Esophagus muscularis mucosa (tissue), 4 donors: ENCODE measurements at regions not wholly inside any gene's neighbourhood (a gene's known extent, or its start where the extent isn't known, plus 50 kb on each side); places are given as distances from the start of the nearest gene placed in this dataset.

Experiments used
- DNase-seq: peaks from one replicate; pipeline ENCODE4 v3.0.0-alpha.2; 2017; ENCODE audit errors: extremely low spot score
- H3K27ac ChIP-seq, 4 donors: fragments of 200-600 bp; sonication (generic); replicated peaks in 1 of 4; 1 replicate in 3 of 4; 2 replicates in 1 of 4; pipeline ENCODE4 v1.5.1; 2016 to 2019; ENCODE audit warnings: mild to moderate bottlenecking in 1 of 4
- H3K27me3 ChIP-seq, 4 donors: fragments of 200-600 bp; sonication (generic); one replicate each; pipeline versions ENCODE4 v1.5.1 to v1.6.0; 2016 to 2019
- H3K36me3 ChIP-seq, 4 donors: fragments of 200-600 bp; sonication (generic); one replicate each; pipeline ENCODE4 v1.5.1; 2016 to 2019
- H3K4me1 ChIP-seq, 4 donors: fragments of 200-600 bp; sonication (generic); one replicate each; pipeline ENCODE4 v1.5.1; 2016 to 2019
- H3K4me3 ChIP-seq, 4 donors: fragments of 200-600 bp; sonication (generic); 1 replicate in 2 of 4; 2 replicates in 2 of 4; pipeline ENCODE4 v1.5.1; 2016 to 2019; ENCODE audit warnings: mild to moderate bottlenecking in 4 of 4, moderate library complexity in 1 of 4
- H3K9me3 ChIP-seq, 4 donors: fragments of 200-600 bp; sonication (generic); 1 replicate in 3 of 4; 2 replicates in 1 of 4; pipeline ENCODE4 v1.5.1; 2016 to 2019
- CTCF ChIP-seq, 3 experiments: fragments of 200-600 bp in 2 of 3; fragments of 450-650 bp in 1 of 3; sonication (generic) in 2 of 3; IDR thresholded peaks; one replicate each; pipeline ENCODE4 v1.5.1; 2017 to 2019; ENCODE audit warnings: antibody characterized with exemption in 3 of 3, mild to moderate bottlenecking in 2 of 3, moderate library complexity in 1 of 3
- EP300 ChIP-seq: sonication (generic); formaldehyde crosslinking; IDR thresholded peaks from one replicate; pipeline ENCODE4 v1.6.1; 2017; ENCODE audit warnings: antibody characterized with exemption
- POLR2A ChIP-seq: fragments of 450-650 bp; IDR thresholded peaks from one replicate; pipeline ENCODE4 v1.6.1; 2017; ENCODE audit warnings: antibody characterized with exemption, moderate library complexity, mild to moderate bottlenecking, low read depth
- POLR2AphosphoS5 ChIP-seq, 2 donors: sonication (generic); formaldehyde crosslinking; IDR thresholded peaks; one replicate each; pipeline ENCODE4 v1.6.1; 2017; ENCODE audit warnings: antibody characterized with exemption in 2 of 2
- WGBS: methylation state at CpG from one replicate; pipeline ENCODE4 v1.1.5; 2018; 5-methylcytosine and 5-hydroxymethylcytosine counted together
- intact Hi-C: fragments of 100-400 bp; cut with DNase I; formaldehyde crosslinking; loops from one replicate; pipeline ENCODE4 v1.15.1; 2023

GRCh38 chr21:35343046-35343819 is 294.1 kb upstream of the RUNX1 start:
- Histone ChIP-seq H3K27ac (no peak overlapping the region), H3K4me1 (no peaks in the 10 kb centered on the region), H3K27me3 (peaks cover 0 to 13% (median 0%) of the 10 kb centered on the region in 4 donors), H3K4me3 (no peak overlapping the region), H3K9me3 (no peaks in the 10 kb centered on the region), H3K36me3 (no peaks in the 10 kb centered on the region)
- intact Hi-C loops = no loop called here
- WGBS = 81% methylated on average over 6 of the region's 6 CpGs
- no peak for DNase-seq
- TF ChIP-seq POLR2AphosphoS5 (IDR thresholded peaks at IDR 0.05) (no peak), EP300 (no peak), CTCF (IDR thresholded peaks at IDR 0.05) (no peak)

- H3K4me3 ChIP-seq = no peak overlapping the region
- H3K4me1 ChIP-seq = no peaks in the 10 kb centered on the region
- no peak for DNase-seq
- H3K9me3 ChIP-seq = no peaks in the 10 kb centered on the region
- H3K27me3 ChIP-seq = peaks cover 0 to 7% (median 0%) of the 10 kb centered on the region in 4 donors
- no peak overlapping the region for H3K27ac ChIP-seq
- TF ChIP-seq POLR2A (no peak), CTCF (IDR thresholded peaks at IDR 0.05) (no peak), EP300 (no peak), POLR2AphosphoS5 (IDR thresholded peaks at IDR 0.05) (no peak)
- no peaks in the 10 kb centered on the region for H3K36me3 ChIP-seq
- WGBS = 79% methylated on average over 4 of the region's 4 CpGs
- intact Hi-C loops = no loop called here
These were observed 293.3 kb upstream of the RUNX1 start for GRCh38 chr21:35342440-35342839.

DNA sequence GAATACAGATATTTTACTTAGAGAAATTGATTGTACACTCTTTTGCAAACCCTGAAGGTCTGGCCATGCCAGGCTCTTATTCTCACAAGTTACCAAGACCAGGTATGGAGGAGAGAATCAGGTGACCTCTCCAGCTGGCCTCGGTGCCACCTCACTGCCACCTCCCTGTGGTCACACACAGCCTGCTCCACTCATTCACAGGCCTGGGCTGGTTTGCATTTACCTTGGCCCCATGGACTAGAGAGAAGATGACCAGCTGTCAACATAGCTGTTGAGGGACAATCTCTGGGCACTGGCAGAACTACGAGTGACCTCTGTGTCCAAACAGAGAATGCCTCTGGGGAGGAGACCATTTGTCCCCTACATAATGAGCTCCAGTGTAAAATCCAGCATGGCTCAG is 291.2 kb upstream of the RUNX1 start:
- peak; percentile 82 for DNase-seq
- Histone ChIP-seq H3K9me3 (no peaks in the 10 kb centered on the region), H3K36me3 (no peaks in the 10 kb centered on the region), H3K27ac (no peak overlapping the region), H3K4me1 (no peaks in the 10 kb centered on the region), H3K4me3 (no peak overlapping the region), H3K27me3 (peaks cover 0 to 6% (median 0%) of the 10 kb centered on the region in 4 donors)
- intact Hi-C loops = no loop called here
- WGBS = 88% methylated on average over 2 of the region's 2 CpGs
- TF ChIP-seq EP300 (no peak), CTCF (IDR thresholded peaks at IDR 0.05) (no peak), POLR2AphosphoS5 (IDR thresholded peaks at IDR 0.05) (no peak), POLR2A (no peak)

GRCh38 chr21:35338881-35339632 is 290.0 kb upstream of the RUNX1 start:
- TF ChIP-seq POLR2A (no peak), EP300 (no peak), POLR2AphosphoS5 (IDR thresholded peaks at IDR 0.05) (no peak), CTCF (IDR thresholded peaks at IDR 0.05) (no peak)
- 91% methylated on average over 6 of the region's 6 CpGs for WGBS
- Histone ChIP-seq H3K4me1 (no peaks in the 10 kb centered on the region), H3K27me3 (peaks cover 0 to 5% (median 0%) of the 10 kb centered on the region in 4 donors), H3K36me3 (no peaks in the 10 kb centered on the region), H3K4me3 (no peak overlapping the region), H3K9me3 (no peaks in the 10 kb centered on the region), H3K27ac (no peak overlapping the region)
- intact Hi-C loops = no loop called here
- peak; percentile 55 for DNase-seq
